ENCODE measurements at regions not wholly inside any gene's neighbourhood (a gene's known extent, or its start where the extent isn't known, plus 50 kb on each side); places are given as distances from the start of the nearest gene placed in this dataset.

- intact Hi-C loops (cut with DNase I), result no loop called here
- Histone ChIP-seq H3K4me1 (peaks cover 0 to 11% (median 2%) of the 10 kb centered on the region in 4 donors), H3K36me3 (no peaks in the 10 kb centered on the region), H3K27ac (replicated peaks in 1 of 4) (no peak overlapping the region), H3K27me3 (no peaks in the 10 kb centered on the region), H3K4me3 (no peak overlapping the region), H3K9me3 (no peaks in the 10 kb centered on the region)
- WGBS, result 93% methylated on average over 3 of the region's 3 CpGs
- DNase-seq (ENCODE audit: extremely low spot score), result no peak
- TF ChIP-seq POLR2A (IDR thresholded peaks at IDR 0.05; ENCODE audit: low read depth), result no peak
- TF ChIP-seq POLR2AphosphoS5 (IDR thresholded peaks at IDR 0.05), result no peak
- no peak for TF ChIP-seq CTCF (IDR thresholded peaks at IDR 0.05)
- TF ChIP-seq EP300 (IDR thresholded peaks at IDR 0.05), result no peak
Measured at GRCh38 chr13:50575138-50575537, 268.4 kb downstream of the DLEU7 start.

- TF ChIP-seq EP300 (IDR thresholded peaks at IDR 0.05) (no peak), POLR2A (IDR thresholded peaks at IDR 0.05; ENCODE audit: low read depth) (no peak), POLR2AphosphoS5 (IDR thresholded peaks at IDR 0.05) (no peak), CTCF (IDR thresholded peaks at IDR 0.05) (no peak)
- no peaks in the 10 kb centered on the region for H3K27me3 ChIP-seq
- intact Hi-C loops (cut with DNase I), result no loop called here
- no peak overlapping the region for H3K27ac ChIP-seq (replicated peaks in 1 of 4)
- H3K9me3 ChIP-seq, result no peaks in the 10 kb centered on the region
- H3K36me3 ChIP-seq, result no peaks in the 10 kb centered on the region
- H3K4me3 ChIP-seq, result no peak overlapping the region
- peaks cover 0 to 11% (median 2%) of the 10 kb centered on the region in 4 donors for H3K4me1 ChIP-seq
- 74% methylated on average over 5 of the region's 6 CpGs for WGBS
- DNase-seq (ENCODE audit: extremely low spot score), result peak; percentile 50
Measured at GRCh38 chr13:50576156-50576555, 267.3 kb downstream of the DLEU7 start.

GRCh38 chr13:50577806-50578205 is 265.7 kb downstream of the DLEU7 start:
- intact Hi-C loops (cut with DNase I), result no loop called here
- TF ChIP-seq POLR2A (IDR thresholded peaks at IDR 0.05; ENCODE audit: low read depth) (no peak), EP300 (IDR thresholded peaks at IDR 0.05) (no peak), CTCF (IDR thresholded peaks at IDR 0.05) (no peak), POLR2AphosphoS5 (IDR thresholded peaks at IDR 0.05) (no peak)
- Histone ChIP-seq H3K27me3 (no peaks in the 10 kb centered on the region), H3K27ac (replicated peaks in 1 of 4) (no peak overlapping the region), H3K36me3 (no peaks in the 10 kb centered on the region), H3K4me3 (no peak overlapping the region), H3K4me1 (peaks cover 0 to 11% (median 2%) of the 10 kb centered on the region in 4 donors), H3K9me3 (no peaks in the 10 kb centered on the region)
- no peak for DNase-seq (ENCODE audit: extremely low spot score)
- 100% methylated on average over 2 of the region's 2 CpGs for WGBS

- H3K4me1 ChIP-seq, result peaks cover 0 to 3% (median 0%) of the 10 kb centered on the region in 4 donors
- no peaks in the 10 kb centered on the region for H3K9me3 ChIP-seq
- no peaks in the 10 kb centered on the region for H3K27me3 ChIP-seq
- DNase-seq (ENCODE audit: extremely low spot score), result no peak
- H3K4me3 ChIP-seq, result no peak overlapping the region
- intact Hi-C loops (cut with DNase I), result no loop called here
- 55% methylated on average over 4 of the region's 4 CpGs for WGBS
- no peak for TF ChIP-seq POLR2AphosphoS5 (IDR thresholded peaks at IDR 0.05)
- TF ChIP-seq POLR2A (IDR thresholded peaks at IDR 0.05; ENCODE audit: low read depth), result no peak
- no peak for TF ChIP-seq CTCF (IDR thresholded peaks at IDR 0.05)
- TF ChIP-seq EP300 (IDR thresholded peaks at IDR 0.05), result no peak
- no peak overlapping the region for H3K27ac ChIP-seq (replicated peaks in 1 of 4)
- H3K36me3 ChIP-seq, result no peaks in the 10 kb centered on the region
Measured at GRCh38 chr13:50580684-50581305, 262.7 kb downstream of the DLEU7 start.

Data from esophagus muscularis mucosa (tissue), 4 donors.